GM10266 (cell line): ENCODE measurements at regions not wholly inside any gene's neighbourhood (a gene's known extent, or its start where the extent isn't known, plus 50 kb on each side); places are given as distances from the start of the nearest gene placed in this dataset.

ENCODE experiments used
- DNase-seq: peaks from one replicate; pipeline ENCODE4 v3.0.0; 2012; ENCODE audit errors: extremely low spot score
- CTCF ChIP-seq: IDR thresholded peaks from 2 replicates; pipeline ENCODE4 v1.5.1; 2012; ENCODE audit warnings: mild to moderate bottlenecking, low read depth; ENCODE audit not compliant: control insufficient read depth, insufficient read depth; ENCODE audit errors: missing control alignments

- no peak for TF ChIP-seq CTCF
- DNase-seq, result no peak
Measured at GRCh38 chr6:98636941-98637340, 197.4 kb upstream of the POU3F2 start.

GRCh38 chr6:98639089-98639635, 195.2 kb upstream of the POU3F2 start:
- TF ChIP-seq CTCF, result no peak

DNA sequence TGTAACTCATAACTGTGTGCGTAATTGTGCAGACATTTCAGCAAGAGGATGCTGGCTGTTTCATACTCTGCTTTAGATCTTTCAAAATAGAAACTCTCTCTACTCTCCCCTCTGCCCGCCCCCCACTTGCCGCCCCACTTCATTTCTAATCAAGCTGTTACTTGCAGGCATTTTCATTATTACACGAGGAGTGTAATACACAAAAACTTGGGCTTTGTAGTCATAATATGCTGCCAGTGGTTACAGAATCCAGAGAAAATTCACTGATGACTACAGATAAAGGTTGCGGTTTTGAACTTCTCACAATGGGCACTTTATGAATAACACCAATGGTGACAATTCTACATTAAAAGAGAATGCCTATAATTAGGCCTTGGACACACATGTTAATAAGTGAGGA, 194.0 kb upstream of the POU3F2 start:
- TF ChIP-seq CTCF, result no peak
- no peak for DNase-seq

More at GRCh38 chr6:98639089-98639635, 195.2 kb upstream of the POU3F2 start:
- no peak for DNase-seq

- DNase-seq, result no peak
- TF ChIP-seq CTCF, result no peak
Measured at GRCh38 chr6:98641949-98642719, 192.2 kb upstream of the POU3F2 start.

GRCh38 chr6:98644063-98644462, 190.3 kb upstream of the POU3F2 start:
- DNase-seq, result no peak
- TF ChIP-seq CTCF, result no peak

GRCh38 chr6:98648211-98648914, 186.0 kb upstream of the POU3F2 start:
- no peak for DNase-seq
- TF ChIP-seq CTCF, result no peak

DNA sequence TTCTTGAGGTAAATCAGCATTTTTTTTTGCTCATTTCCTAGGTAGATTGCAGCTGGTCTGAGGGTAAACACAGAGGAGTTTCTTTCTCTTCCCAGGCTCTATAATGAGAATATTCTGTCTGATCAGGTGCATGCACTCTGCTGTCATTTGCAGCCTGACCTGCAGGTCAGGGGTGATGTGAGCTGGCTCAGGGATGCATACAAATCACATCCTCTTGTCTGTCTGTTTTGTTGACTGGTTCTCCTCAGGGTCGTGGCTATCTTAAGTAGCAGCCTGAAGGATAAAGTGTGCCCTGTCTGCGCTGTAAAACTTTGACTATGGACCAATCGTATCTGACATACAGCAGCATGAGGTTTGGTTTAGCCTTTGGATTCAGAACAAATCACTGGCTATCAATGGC, 183.4 kb upstream of the POU3F2 start:
- no peak for TF ChIP-seq CTCF
- no peak for DNase-seq
